ENCODE measurements at regions not wholly inside any gene's neighbourhood (a gene's known extent, or its start where the extent isn't known, plus 50 kb on each side); places are given as distances from the start of the nearest gene placed in this dataset.

- intact Hi-C loops (cut with micrococcal nuclease): no loop called here
Observed at GRCh38 chr21:39085843-39086405, 97.3 kb downstream of the PSMG1 start.

GRCh38 chr21:39084979-39085729 lies 98.1 kb downstream of the PSMG1 start:
- ChIA-PET POLR2A (interaction anchor here (0.6 to 2.5 kb wide), 7 partner anchors 29 to 280 kb away, joined by 3 to 10 read pairs (median 3); no protein-coding TSS in a partner anchor), CTCF (interaction anchor here (0.5 to 0.8 kb wide), 8 partner anchors 52 to 599 kb away, joined by 3 to 4 read pairs (median 3); a partner anchor contains a TSS)
- no peak overlapping the region for H3K4me3 Mint-ChIP-seq (ENCODE audit: unreplicated experiment)
- no TSS peak for BruUV-seq (replicated peaks)
- TF ChIP-seq CTCF (IDR thresholded peaks at IDR 0.05; ENCODE audit: unreplicated experiment): no peak
- H3K4me1 Mint-ChIP-seq (ENCODE audit: insufficient read depth, unreplicated experiment): peaks cover 18% of the 10 kb centered on the region
- DNase-seq (ENCODE audit: unreplicated experiment): no peak
- no peaks in the 10 kb centered on the region for H3K9me3 Mint-ChIP-seq (ENCODE audit: unreplicated experiment)
- H3K27me3 Mint-ChIP-seq (ENCODE audit: insufficient read depth, unreplicated experiment): no peaks in the 10 kb centered on the region
- H3K36me3 Mint-ChIP-seq (ENCODE audit: insufficient read depth, unreplicated experiment): no peaks in the 10 kb centered on the region
- intact Hi-C loops (cut with micrococcal nuclease): loop anchor here (5.0 kb wide), 1 partner anchor 38 kb away; no protein-coding TSS in a partner anchor
- H3K27ac Mint-ChIP-seq (ENCODE audit: low read depth, unreplicated experiment): no peak overlapping the region

More at GRCh38 chr21:39085843-39086405, 97.3 kb downstream of the PSMG1 start:
- Mint-ChIP-seq H3K36me3 (ENCODE audit: insufficient read depth, unreplicated experiment) (no peaks in the 10 kb centered on the region), H3K4me3 (ENCODE audit: unreplicated experiment) (no peak overlapping the region), H3K27me3 (ENCODE audit: insufficient read depth, unreplicated experiment) (no peaks in the 10 kb centered on the region), H3K4me1 (ENCODE audit: insufficient read depth, unreplicated experiment) (peaks cover 18% of the 10 kb centered on the region), H3K9me3 (ENCODE audit: unreplicated experiment) (no peaks in the 10 kb centered on the region), H3K27ac (ENCODE audit: low read depth, unreplicated experiment) (no peak overlapping the region)
- CTCF ChIA-PET: interaction anchor here (0.5 to 1.0 kb wide), 3 partner anchors 71 to 294 kb away, joined by 3 read pairs; a partner anchor contains a TSS
- no TSS peak for BruUV-seq (replicated peaks)
- POLR2A ChIA-PET: interaction anchor here (0.6 to 2.5 kb wide), 4 partner anchors 173 to 260 kb away, joined by 3 to 10 read pairs (median 3); no protein-coding TSS in a partner anchor
- peak; percentile 23 for DNase-seq (ENCODE audit: unreplicated experiment)
- TF ChIP-seq CTCF (IDR thresholded peaks at IDR 0.05; ENCODE audit: unreplicated experiment): no peak

GRCh38 chr21:39084073-39084472 lies 99.2 kb downstream of the PSMG1 start:
- BruUV-seq (replicated peaks): no TSS peak
- intact Hi-C loops (cut with micrococcal nuclease): loop anchor here (5.0 kb wide), 1 partner anchor 37 kb away; no protein-coding TSS in a partner anchor
- POLR2A ChIA-PET: interaction anchor here (0.8 to 2.5 kb wide), 15 partner anchors 11 to 606 kb away, joined by 3 to 13 read pairs (median 5); no protein-coding TSS in a partner anchor
- Mint-ChIP-seq H3K9me3 (ENCODE audit: unreplicated experiment) (no peaks in the 10 kb centered on the region), H3K4me1 (ENCODE audit: insufficient read depth, unreplicated experiment) (peaks cover 20% of the 10 kb centered on the region), H3K36me3 (ENCODE audit: insufficient read depth, unreplicated experiment) (no peaks in the 10 kb centered on the region), H3K27me3 (ENCODE audit: insufficient read depth, unreplicated experiment) (no peaks in the 10 kb centered on the region), H3K4me3 (ENCODE audit: unreplicated experiment) (no peak overlapping the region), H3K27ac (ENCODE audit: low read depth, unreplicated experiment) (peak overlapping the region; percentile 90)
- no peak for TF ChIP-seq CTCF (IDR thresholded peaks at IDR 0.05; ENCODE audit: unreplicated experiment)
- CTCF ChIA-PET: interaction anchor here (0.6 to 1.7 kb wide), 3 partner anchors 12 to 688 kb away, joined by 3 to 4 read pairs (median 3); no protein-coding TSS in a partner anchor
- no peak for DNase-seq (ENCODE audit: unreplicated experiment)
